ENCODE measurements at regions not wholly inside any gene's neighbourhood (a gene's known extent, or its start where the extent isn't known, plus 50 kb on each side); places are given as distances from the start of the nearest gene placed in this dataset.
"Not testable (repeated sequence)": the region's sequence is repeated elsewhere in the genome, so short reads cannot be mapped to it uniquely, and the experiment has no call there.

DNA sequence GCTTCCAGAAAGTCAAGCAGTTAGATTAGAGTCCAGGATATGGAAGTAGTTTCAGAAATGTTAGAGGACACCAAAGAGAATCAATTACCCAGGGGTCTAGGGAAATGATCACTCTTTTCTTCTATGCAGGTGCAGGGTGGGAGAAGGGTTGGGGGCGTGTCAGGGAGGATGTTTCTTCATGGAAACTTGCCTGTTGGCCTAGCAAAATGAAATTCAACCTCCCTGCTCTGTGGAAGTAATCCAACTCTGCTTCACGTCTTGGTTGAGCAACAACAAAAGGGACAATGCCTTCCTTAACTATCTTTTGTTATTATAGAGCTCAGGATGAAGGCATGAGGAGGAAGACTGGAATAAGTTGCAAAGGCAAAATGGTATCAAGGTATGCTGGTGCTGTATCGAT, 210.8 kb upstream of the ETAA1 start:
- Histone ChIP-seq H3K4me3 (ENCODE audit: low read length) (no peak overlapping the region), H3K9me3 (ENCODE audit: low read length) (no peaks in the 10 kb centered on the region), H3K36me3 (ENCODE audit: insufficient read depth, low read length) (no peaks in the 10 kb centered on the region), H3K27ac (ENCODE audit: low read length) (no peak overlapping the region), H3K9me2 (ENCODE audit: insufficient read depth, low read length) (no peaks in the 10 kb centered on the region), H2AFZ (ENCODE audit: low read depth, low read length) (no peak overlapping the region), H3K9ac (ENCODE audit: low read length) (no peak overlapping the region), H3K4me2 (ENCODE audit: low read length) (no peak overlapping the region), H4K20me1 (ENCODE audit: insufficient read depth) (no peaks in the 10 kb centered on the region), H3K27me3 (ENCODE audit: insufficient read depth, low read depth, low read length) (no peaks in the 10 kb centered on the region), H3F3A (ENCODE audit: insufficient read depth, low read length, poor library complexity, severe bottlenecking) (no peaks in the 10 kb centered on the region), H3K79me2 (replicated peaks; ENCODE audit: insufficient read depth, low read length) (no peaks in the 10 kb centered on the region)
- TF ChIP-seq TAF1 (IDR thresholded peaks at IDR 0.05; ENCODE audit: low read depth) (no peak), RAD21 (conservative IDR thresholded peaks at IDR 0.05) (no peak), SMC3 (conservative IDR thresholded peaks at IDR 0.05; ENCODE audit: poor library complexity) (no peak), POLR2AphosphoS5 (IDR thresholded peaks at IDR 0.05) (no peak), EP300 (conservative IDR thresholded peaks at IDR 0.05; ENCODE audit: poor library complexity, severe bottlenecking) (no peak), EZH2 (IDR thresholded peaks at IDR 0.05; ENCODE audit: borderline replicate concordance, insufficient read depth, low read length, poor library complexity, severe bottlenecking) (no peak), MXI1 (conservative IDR thresholded peaks at IDR 0.05; ENCODE audit: poor library complexity, severe bottlenecking) (no peak)
- TF ChIP-seq, protein P1, sequence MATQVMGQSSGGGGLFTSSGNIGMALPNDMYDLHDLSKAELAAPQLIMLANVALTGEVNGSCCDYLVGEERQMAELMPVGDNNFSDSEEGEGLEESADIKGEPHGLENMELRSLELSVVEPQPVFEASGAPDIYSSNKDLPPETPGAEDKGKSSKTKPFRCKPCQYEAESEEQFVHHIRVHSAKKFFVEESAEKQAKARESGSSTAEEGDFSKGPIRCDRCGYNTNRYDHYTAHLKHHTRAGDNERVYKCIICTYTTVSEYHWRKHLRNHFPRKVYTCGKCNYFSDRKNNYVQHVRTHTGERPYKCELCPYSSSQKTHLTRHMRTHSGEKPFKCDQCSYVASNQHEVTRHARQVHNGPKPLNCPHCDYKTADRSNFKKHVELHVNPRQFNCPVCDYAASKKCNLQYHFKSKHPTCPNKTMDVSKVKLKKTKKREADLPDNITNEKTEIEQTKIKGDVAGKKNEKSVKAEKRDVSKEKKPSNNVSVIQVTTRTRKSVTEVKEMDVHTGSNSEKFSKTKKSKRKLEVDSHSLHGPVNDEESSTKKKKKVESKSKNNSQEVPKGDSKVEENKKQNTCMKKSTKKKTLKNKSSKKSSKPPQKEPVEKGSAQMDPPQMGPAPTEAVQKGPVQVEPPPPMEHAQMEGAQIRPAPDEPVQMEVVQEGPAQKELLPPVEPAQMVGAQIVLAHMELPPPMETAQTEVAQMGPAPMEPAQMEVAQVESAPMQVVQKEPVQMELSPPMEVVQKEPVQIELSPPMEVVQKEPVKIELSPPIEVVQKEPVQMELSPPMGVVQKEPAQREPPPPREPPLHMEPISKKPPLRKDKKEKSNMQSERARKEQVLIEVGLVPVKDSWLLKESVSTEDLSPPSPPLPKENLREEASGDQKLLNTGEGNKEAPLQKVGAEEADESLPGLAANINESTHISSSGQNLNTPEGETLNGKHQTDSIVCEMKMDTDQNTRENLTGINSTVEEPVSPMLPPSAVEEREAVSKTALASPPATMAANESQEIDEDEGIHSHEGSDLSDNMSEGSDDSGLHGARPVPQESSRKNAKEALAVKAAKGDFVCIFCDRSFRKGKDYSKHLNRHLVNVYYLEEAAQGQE (IDR thresholded peaks at IDR 0.05; ENCODE audit: borderline replicate concordance), result no peak
- TF ChIP-seq, protein P2, sequence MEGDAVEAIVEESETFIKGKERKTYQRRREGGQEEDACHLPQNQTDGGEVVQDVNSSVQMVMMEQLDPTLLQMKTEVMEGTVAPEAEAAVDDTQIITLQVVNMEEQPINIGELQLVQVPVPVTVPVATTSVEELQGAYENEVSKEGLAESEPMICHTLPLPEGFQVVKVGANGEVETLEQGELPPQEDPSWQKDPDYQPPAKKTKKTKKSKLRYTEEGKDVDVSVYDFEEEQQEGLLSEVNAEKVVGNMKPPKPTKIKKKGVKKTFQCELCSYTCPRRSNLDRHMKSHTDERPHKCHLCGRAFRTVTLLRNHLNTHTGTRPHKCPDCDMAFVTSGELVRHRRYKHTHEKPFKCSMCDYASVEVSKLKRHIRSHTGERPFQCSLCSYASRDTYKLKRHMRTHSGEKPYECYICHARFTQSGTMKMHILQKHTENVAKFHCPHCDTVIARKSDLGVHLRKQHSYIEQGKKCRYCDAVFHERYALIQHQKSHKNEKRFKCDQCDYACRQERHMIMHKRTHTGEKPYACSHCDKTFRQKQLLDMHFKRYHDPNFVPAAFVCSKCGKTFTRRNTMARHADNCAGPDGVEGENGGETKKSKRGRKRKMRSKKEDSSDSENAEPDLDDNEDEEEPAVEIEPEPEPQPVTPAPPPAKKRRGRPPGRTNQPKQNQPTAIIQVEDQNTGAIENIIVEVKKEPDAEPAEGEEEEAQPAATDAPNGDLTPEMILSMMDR (IDR thresholded peaks at IDR 0.05; ENCODE audit: poor library complexity, severe bottlenecking), result no peak

DNA sequence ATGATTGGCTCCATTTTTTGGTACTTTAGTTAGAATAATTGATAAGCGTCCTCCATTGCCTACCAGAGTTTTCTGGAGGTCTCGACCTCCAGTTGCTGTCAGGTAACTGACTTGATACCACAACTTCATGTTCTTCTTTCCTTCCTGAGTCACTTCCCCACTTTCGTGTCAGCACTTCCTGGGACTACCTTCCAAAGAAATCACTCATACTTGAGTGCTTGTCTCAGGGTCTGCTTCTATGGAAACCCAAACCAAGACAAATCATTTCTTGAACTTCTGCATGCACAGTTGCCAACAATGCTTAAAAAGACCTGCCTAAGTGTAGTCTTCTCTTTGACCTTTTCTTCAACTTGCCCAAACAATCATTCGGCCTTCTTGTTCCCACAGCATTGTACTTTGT, 210.3 kb upstream of the ETAA1 start:
- H2AFZ ChIP-seq (ENCODE audit: low read depth, low read length), result no peak overlapping the region
- no peak for TF ChIP-seq EP300 (conservative IDR thresholded peaks at IDR 0.05; ENCODE audit: poor library complexity, severe bottlenecking)
- TF ChIP-seq TAF1 (IDR thresholded peaks at IDR 0.05; ENCODE audit: low read depth), result no peak
- TF ChIP-seq SMC3 (conservative IDR thresholded peaks at IDR 0.05; ENCODE audit: poor library complexity), result no peak
- no peak for TF ChIP-seq MXI1 (conservative IDR thresholded peaks at IDR 0.05; ENCODE audit: poor library complexity, severe bottlenecking)
- TF ChIP-seq, protein P2 (IDR thresholded peaks at IDR 0.05; ENCODE audit: poor library complexity, severe bottlenecking), result no peak
- TF ChIP-seq, protein P1 (IDR thresholded peaks at IDR 0.05; ENCODE audit: borderline replicate concordance), result no peak
- TF ChIP-seq RAD21 (conservative IDR thresholded peaks at IDR 0.05), result no peak
- TF ChIP-seq POLR2AphosphoS5 (IDR thresholded peaks at IDR 0.05), result no peak
- TF ChIP-seq EZH2 (IDR thresholded peaks at IDR 0.05; ENCODE audit: borderline replicate concordance, insufficient read depth, low read length, poor library complexity, severe bottlenecking), result no peak

DNA sequence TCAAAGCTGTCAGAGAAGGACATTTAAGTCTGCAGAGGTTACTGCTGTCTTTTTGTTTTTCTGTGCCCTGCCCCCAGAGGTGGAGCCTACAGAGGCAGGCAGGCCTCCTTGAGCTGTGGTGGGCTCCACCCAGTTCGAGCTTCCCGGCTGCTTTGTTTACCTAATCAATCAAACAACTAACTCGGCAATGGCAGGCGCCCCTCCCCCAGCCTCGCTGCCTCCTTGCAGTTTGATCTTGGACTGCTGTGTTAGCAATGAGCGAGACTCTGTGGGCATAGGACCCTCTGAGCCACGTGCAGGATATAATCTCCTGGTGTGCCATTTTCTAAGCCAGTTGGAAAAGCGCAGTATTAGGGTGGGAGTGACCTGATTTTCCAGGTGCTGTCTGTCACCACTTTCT, 201.8 kb upstream of the ETAA1 start:
- not testable (repeated sequence) for H3F3A ChIP-seq (ENCODE audit: insufficient read depth, low read length, poor library complexity, severe bottlenecking); H4K20me1 ChIP-seq (ENCODE audit: insufficient read depth); H2AFZ ChIP-seq (ENCODE audit: low read depth, low read length); H3K27ac ChIP-seq (ENCODE audit: low read length); H3K79me2 ChIP-seq (replicated peaks; ENCODE audit: insufficient read depth, low read length); H3K36me3 ChIP-seq (ENCODE audit: insufficient read depth, low read length); H3K4me2 ChIP-seq (ENCODE audit: low read length); H3K9me3 ChIP-seq (ENCODE audit: low read length); H3K27me3 ChIP-seq (ENCODE audit: insufficient read depth, low read depth, low read length); H3K9ac ChIP-seq (ENCODE audit: low read length); H3K4me3 ChIP-seq (ENCODE audit: low read length); H3K9me2 ChIP-seq (ENCODE audit: insufficient read depth, low read length)

More for the DNA sequence above, 210.3 kb upstream of the ETAA1 start:
- H3K79me2 ChIP-seq (replicated peaks; ENCODE audit: insufficient read depth, low read length), result no peaks in the 10 kb centered on the region
- no peaks in the 10 kb centered on the region for H3K9me2 ChIP-seq (ENCODE audit: insufficient read depth, low read length)
- H4K20me1 ChIP-seq (ENCODE audit: insufficient read depth), result no peaks in the 10 kb centered on the region
- no peak overlapping the region for H3K4me2 ChIP-seq (ENCODE audit: low read length)
- H3K27me3 ChIP-seq (ENCODE audit: insufficient read depth, low read depth, low read length), result no peaks in the 10 kb centered on the region
- H3K9ac ChIP-seq (ENCODE audit: low read length), result no peak overlapping the region
- no peak overlapping the region for H3K4me3 ChIP-seq (ENCODE audit: low read length)
- no peaks in the 10 kb centered on the region for H3K9me3 ChIP-seq (ENCODE audit: low read length)
- H3K36me3 ChIP-seq (ENCODE audit: insufficient read depth, low read length), result no peaks in the 10 kb centered on the region
- no peak overlapping the region for H3K27ac ChIP-seq (ENCODE audit: low read length)
- no peaks in the 10 kb centered on the region for H3F3A ChIP-seq (ENCODE audit: insufficient read depth, low read length, poor library complexity, severe bottlenecking)
